ENCODE measurements at regions not wholly inside any gene's neighbourhood (a gene's known extent, or its start where the extent isn't known, plus 50 kb on each side); places are given as distances from the start of the nearest gene placed in this dataset.
"Not testable (repeated sequence)": the region's sequence is repeated elsewhere in the genome, so short reads cannot be mapped to it uniquely, and the experiment has no call there.

GRCh38 chr13:50248516-50249143 lies 233.4 kb downstream of the KCNRG start:
- no peaks in the 10 kb centered on the region for H3K27me3 ChIP-seq (ENCODE audit: insufficient read depth, low read length)
- H3K4me3 ChIP-seq (ENCODE audit: low read length), result no peak overlapping the region
- peaks cover 31% of the 10 kb centered on the region for H3K4me1 ChIP-seq (ENCODE audit: insufficient read depth, low read length)
- no peaks in the 10 kb centered on the region for H3K9me3 ChIP-seq (ENCODE audit: low read depth, low read length)

DNA sequence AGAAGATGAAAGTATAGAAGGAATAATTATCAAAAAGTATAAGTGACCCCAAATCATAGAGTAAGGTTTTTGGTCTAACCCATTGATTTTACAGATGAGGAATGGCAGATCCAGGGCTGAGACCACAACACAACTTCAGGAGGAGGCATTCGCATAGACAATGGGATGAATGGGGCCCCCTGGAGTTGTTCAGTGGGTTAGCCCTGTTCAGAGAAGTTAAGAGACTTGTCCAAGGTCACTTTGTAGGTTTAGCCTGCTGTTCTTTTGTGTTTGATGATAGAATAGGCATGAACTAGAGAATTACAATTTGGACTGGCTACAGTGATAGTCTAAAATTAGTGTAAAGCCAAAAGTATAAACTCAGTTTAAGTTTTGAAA lies 233.9 kb downstream of the KCNRG start:
- H3K4me3 ChIP-seq (ENCODE audit: low read length), result no peak overlapping the region
- no peaks in the 10 kb centered on the region for H3K9me3 ChIP-seq (ENCODE audit: low read depth, low read length)
- peaks cover 31% of the 10 kb centered on the region for H3K4me1 ChIP-seq (ENCODE audit: insufficient read depth, low read length)
- no peaks in the 10 kb centered on the region for H3K27me3 ChIP-seq (ENCODE audit: insufficient read depth, low read length)

DNA sequence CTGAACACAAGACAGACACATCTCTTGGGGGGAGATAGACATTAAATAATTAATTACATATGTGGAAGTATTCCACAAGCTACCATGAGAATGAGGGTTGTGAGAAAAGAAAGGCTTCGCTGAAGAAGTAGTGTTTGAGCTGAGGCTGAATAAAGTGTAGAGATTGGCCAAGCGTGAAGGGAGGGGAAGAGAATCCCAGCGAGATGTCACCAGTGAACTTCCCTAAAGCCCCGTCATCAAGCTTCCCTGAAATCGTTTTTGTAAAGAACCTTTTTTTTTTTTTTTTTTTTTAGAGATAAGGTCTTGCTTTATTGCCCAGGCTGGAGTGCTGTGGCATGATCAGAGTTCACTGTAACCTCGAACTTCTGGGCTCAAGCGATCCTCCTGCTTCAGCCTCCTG lies 235.2 kb downstream of the KCNRG start:
- Histone ChIP-seq H3K9me3 (ENCODE audit: low read depth, low read length) (no peaks in the 10 kb centered on the region), H3K4me1 (ENCODE audit: insufficient read depth, low read length) (peaks cover 25% of the 10 kb centered on the region), H3K27me3 (ENCODE audit: insufficient read depth, low read length) (no peaks in the 10 kb centered on the region), H3K4me3 (ENCODE audit: low read length) (no peak overlapping the region)

GRCh38 chr13:50255639-50256038 lies 240.4 kb downstream of the KCNRG start:
- no peaks in the 10 kb centered on the region for H3K9me3 ChIP-seq (ENCODE audit: low read depth, low read length)
- H3K4me3 ChIP-seq (ENCODE audit: low read length), result no peak overlapping the region
- peaks cover 2% of the 10 kb centered on the region for H3K4me1 ChIP-seq (ENCODE audit: insufficient read depth, low read length)
- H3K27me3 ChIP-seq (ENCODE audit: insufficient read depth, low read length), result no peaks in the 10 kb centered on the region

- not testable (repeated sequence) for H3K27me3 ChIP-seq (ENCODE audit: insufficient read depth, low read length); H3K9me3 ChIP-seq (ENCODE audit: low read depth, low read length); H3K4me1 ChIP-seq (ENCODE audit: insufficient read depth, low read length); H3K4me3 ChIP-seq (ENCODE audit: low read length)
Observed at GRCh38 chr13:50256536-50257321, 241.5 kb downstream of the KCNRG start.

GRCh38 chr13:50257646-50258045 lies 242.4 kb downstream of the KCNRG start:
- H3K27me3 ChIP-seq (ENCODE audit: insufficient read depth, low read length), result no peaks in the 10 kb centered on the region
- no peak overlapping the region for H3K4me3 ChIP-seq (ENCODE audit: low read length)
- H3K4me1 ChIP-seq (ENCODE audit: insufficient read depth, low read length), result no peaks in the 10 kb centered on the region

GRCh38 chr13:50261130-50261901 lies 246.1 kb downstream of the KCNRG start:
- Histone ChIP-seq H3K4me3 (ENCODE audit: low read length) (no peak overlapping the region), H3K27me3 (ENCODE audit: insufficient read depth, low read length) (no peaks in the 10 kb centered on the region), H3K4me1 (ENCODE audit: insufficient read depth, low read length) (no peaks in the 10 kb centered on the region), H3K9me3 (ENCODE audit: low read depth, low read length) (no peaks in the 10 kb centered on the region)

More at GRCh38 chr13:50257646-50258045, 242.4 kb downstream of the KCNRG start:
- no peaks in the 10 kb centered on the region for H3K9me3 ChIP-seq (ENCODE audit: low read depth, low read length)

- no peaks in the 10 kb centered on the region for H3K27me3 ChIP-seq (ENCODE audit: insufficient read depth, low read length)
- H3K4me3 ChIP-seq (ENCODE audit: low read length), result no peak overlapping the region
- no peaks in the 10 kb centered on the region for H3K4me1 ChIP-seq (ENCODE audit: insufficient read depth, low read length)
- H3K9me3 ChIP-seq (ENCODE audit: low read depth, low read length), result no peaks in the 10 kb centered on the region
Observed at GRCh38 chr13:50267066-50267465, 251.8 kb downstream of the KCNRG start.

DNA sequence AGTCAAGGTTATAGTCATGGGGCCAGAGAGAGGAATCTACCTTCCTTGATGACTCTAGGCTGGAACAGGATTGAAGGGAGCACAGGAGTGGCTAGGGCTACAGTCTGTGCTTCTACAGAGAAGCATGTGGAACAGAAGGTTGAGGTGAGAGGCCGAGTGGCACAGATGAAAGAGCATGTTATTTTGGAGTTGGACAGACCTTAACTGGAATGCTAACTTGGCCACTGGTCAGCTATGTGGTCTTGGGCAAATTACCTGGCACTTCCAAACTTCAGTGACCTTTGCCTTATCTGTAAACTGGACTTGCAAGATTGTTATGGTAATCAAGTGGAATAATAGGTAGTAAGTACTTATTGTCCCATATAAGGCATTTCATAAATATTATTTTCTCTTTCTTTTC lies 252.7 kb downstream of the KCNRG start:
- H3K9me3 ChIP-seq (ENCODE audit: low read depth, low read length), result no peaks in the 10 kb centered on the region
- no peaks in the 10 kb centered on the region for H3K27me3 ChIP-seq (ENCODE audit: insufficient read depth, low read length)
- H3K4me3 ChIP-seq (ENCODE audit: low read length), result no peak overlapping the region
- no peaks in the 10 kb centered on the region for H3K4me1 ChIP-seq (ENCODE audit: insufficient read depth, low read length)

DNA sequence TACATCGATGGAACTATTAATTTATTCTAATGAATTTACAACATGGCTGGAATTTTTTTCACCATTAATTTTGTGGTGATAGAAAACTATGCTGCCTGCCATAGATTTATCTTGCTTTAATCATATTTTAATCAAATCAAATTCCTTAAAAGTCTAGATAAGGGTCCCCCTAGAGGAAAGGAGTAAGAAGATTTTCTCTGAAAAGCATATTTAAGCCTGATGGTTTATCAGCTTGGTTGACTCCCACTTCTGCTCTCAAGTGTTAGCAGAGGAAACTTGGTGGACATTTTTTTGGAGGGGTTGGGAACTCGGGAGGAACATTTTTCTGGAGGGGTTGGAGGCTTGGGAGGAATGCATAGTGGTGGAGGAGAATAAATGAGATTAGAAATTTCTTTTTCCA lies 253.3 kb downstream of the KCNRG start:
- no peaks in the 10 kb centered on the region for H3K9me3 ChIP-seq (ENCODE audit: low read depth, low read length)
- no peaks in the 10 kb centered on the region for H3K27me3 ChIP-seq (ENCODE audit: insufficient read depth, low read length)
- no peaks in the 10 kb centered on the region for H3K4me1 ChIP-seq (ENCODE audit: insufficient read depth, low read length)
- no peak overlapping the region for H3K4me3 ChIP-seq (ENCODE audit: low read length)

DNA sequence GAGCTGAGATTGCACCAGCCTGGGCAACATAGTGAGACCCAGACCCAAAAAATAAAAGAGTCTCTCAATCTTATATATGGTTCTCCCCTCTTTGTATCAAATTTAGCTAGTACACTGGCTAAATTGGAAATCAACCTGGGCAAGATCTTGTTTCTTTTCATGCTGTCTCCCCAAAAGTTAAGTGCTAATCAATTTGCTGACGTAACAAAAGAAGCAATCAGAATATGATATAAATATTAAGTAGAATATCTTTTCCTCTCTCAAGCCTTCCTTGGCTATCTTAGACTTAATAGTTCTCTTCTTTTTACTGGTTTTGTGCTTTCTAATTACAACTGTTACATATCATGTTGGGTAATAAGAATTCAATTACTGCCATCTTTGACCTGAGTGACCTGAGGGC lies 258.9 kb downstream of the KCNRG start:
- no peaks in the 10 kb centered on the region for H3K4me1 ChIP-seq (ENCODE audit: insufficient read depth, low read length)
- no peak overlapping the region for H3K4me3 ChIP-seq (ENCODE audit: low read length)
- H3K27me3 ChIP-seq (ENCODE audit: insufficient read depth, low read length), result no peaks in the 10 kb centered on the region
- no peaks in the 10 kb centered on the region for H3K9me3 ChIP-seq (ENCODE audit: low read depth, low read length)

DNA sequence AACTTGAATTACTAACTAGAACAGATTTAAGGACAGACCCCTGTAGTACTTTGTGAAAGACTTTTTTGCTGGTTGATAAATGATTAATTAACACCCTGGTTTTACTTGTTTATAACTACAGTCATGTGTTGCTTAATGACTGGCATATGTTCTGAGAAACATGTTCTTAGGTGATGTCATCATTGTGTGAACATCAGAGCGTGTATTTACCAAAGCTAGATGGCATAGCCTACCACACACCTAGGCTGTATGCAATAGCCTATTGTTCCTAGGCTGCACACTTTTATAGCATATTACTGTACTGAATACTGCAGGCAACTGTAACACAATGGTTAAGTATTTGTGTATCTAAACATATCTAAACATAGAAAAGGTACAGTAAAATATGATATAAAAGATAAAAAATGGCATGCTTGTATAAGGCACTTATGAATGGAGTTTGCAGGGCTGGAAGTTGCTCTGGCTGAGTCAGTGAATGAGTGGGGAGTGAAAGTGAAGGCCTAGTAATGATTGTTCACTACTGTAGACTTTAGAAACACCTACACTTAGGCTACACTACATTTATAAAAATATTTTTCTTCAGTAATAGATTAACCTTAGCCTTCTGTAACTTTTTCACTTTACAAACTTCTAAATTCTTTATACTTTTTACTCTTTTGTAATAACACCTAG lies 260.3 kb downstream of the KCNRG start:
- Histone ChIP-seq H3K4me1 (ENCODE audit: insufficient read depth, low read length) (no peaks in the 10 kb centered on the region), H3K4me3 (ENCODE audit: low read length) (no peak overlapping the region), H3K27me3 (ENCODE audit: insufficient read depth, low read length) (no peaks in the 10 kb centered on the region), H3K9me3 (ENCODE audit: low read depth, low read length) (no peaks in the 10 kb centered on the region)

DNA sequence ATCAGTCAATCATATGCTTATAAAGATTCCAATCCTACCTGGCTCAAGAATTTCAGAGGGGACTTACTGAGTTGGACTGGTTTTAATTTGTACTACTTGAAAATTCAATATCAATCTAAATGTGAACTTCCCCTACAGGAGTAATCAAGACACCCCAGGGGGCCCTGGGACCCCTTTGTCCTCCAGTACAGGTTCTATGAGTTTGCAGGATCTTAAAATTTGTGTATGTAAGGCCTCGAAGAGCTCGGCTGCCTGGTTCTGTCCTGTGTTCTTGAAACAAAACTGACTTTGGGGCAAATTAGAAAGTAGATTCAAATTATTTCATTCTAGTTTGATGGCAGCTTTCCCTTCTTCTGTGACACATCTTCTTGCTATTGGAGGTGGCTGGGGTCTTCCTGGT lies 261.3 kb downstream of the KCNRG start:
- no peaks in the 10 kb centered on the region for H3K9me3 ChIP-seq (ENCODE audit: low read depth, low read length)
- H3K4me3 ChIP-seq (ENCODE audit: low read length), result no peak overlapping the region
- H3K4me1 ChIP-seq (ENCODE audit: insufficient read depth, low read length), result no peaks in the 10 kb centered on the region
- no peaks in the 10 kb centered on the region for H3K27me3 ChIP-seq (ENCODE audit: insufficient read depth, low read length)

- Histone ChIP-seq H3K4me3 (ENCODE audit: low read length) (no peak overlapping the region), H3K9me3 (ENCODE audit: low read depth, low read length) (no peaks in the 10 kb centered on the region), H3K27me3 (ENCODE audit: insufficient read depth, low read length) (no peaks in the 10 kb centered on the region), H3K4me1 (ENCODE audit: insufficient read depth, low read length) (no peaks in the 10 kb centered on the region)
Observed at GRCh38 chr13:50277127-50277526, 261.9 kb downstream of the KCNRG start.

DNA sequence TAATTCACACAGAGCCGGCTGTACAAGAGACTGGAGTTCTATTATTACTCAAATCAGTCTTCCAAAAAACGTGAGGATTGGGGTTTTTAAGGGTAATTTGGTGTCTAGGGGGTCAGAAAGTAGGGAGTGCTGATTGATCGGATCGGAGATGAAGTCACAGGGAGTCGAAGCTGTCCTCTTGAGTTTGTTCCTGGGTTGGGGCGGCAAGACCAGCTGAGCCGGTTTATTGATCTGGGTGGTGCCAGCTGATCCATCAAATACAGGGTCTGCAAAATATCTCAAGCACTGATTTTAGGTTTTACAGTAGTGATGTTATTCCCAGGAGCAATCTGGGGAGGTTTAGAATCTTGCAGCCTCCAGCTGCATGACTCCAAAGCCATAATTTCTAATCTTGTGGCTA lies 262.7 kb downstream of the KCNRG start:
- Histone ChIP-seq H3K4me3 (ENCODE audit: low read length) (no peak overlapping the region), H3K9me3 (ENCODE audit: low read depth, low read length) (no peaks in the 10 kb centered on the region), H3K27me3 (ENCODE audit: insufficient read depth, low read length) (no peaks in the 10 kb centered on the region), H3K4me1 (ENCODE audit: insufficient read depth, low read length) (no peaks in the 10 kb centered on the region)

All from mononuclear cell (primary cell).